ENCODE measurements at regions not wholly inside any gene's neighbourhood (a gene's known extent, or its start where the extent isn't known, plus 50 kb on each side); places are given as distances from the start of the nearest gene placed in this dataset.

DNA sequence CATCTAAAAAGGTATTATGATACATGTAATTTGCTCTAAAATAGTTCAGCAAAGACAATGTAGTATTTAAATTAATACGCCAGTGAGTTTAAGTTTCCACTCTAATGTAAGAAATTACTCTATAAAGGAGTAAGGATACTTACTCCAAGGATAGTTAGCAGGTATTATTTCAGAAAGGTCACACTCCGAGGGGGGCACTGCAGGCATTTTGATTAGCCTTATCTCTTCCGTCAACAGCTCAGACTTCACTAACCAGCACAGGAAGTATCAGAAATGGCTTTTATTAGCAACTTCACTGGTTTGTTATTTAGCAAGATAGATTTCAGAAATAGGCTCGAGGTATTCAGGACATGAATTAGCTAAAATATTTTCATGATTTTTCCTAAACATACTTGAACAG is 127.0 kb downstream of the COX18 start:
- TF ChIP-seq EZH2phosphoT487 (IDR thresholded peaks at IDR 0.05; ENCODE audit: insufficient read depth, low read depth) (no peak), EZH2 (IDR thresholded peaks at IDR 0.05; ENCODE audit: insufficient read depth, poor library complexity, severe bottlenecking) (no peak)
